ENCODE measurements at regions not wholly inside any gene's neighbourhood (a gene's known extent, or its start where the extent isn't known, plus 50 kb on each side); places are given as distances from the start of the nearest gene placed in this dataset.

DNA sequence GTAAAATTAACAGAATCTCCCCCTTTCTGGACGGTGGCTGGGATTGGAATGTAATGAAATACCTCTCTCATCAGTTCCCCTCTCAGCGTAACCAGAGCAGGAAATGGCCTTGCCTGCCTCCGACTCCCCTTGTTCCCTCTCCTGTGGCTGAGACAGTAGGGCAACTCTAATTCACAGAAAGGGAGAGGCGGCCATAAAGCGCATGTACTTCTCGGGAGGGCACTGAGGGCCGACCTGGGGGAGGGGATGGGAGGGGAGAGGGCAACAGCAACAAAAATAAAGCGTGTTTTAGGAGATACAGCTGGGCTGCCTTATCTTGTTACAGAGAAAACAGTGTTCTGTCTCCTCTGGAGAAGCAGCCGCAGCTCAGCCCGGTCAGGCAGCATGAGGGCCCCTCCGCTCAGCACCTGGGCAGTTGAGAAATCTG lies 783.3 kb upstream of the ARRDC4 start:
- Histone ChIP-seq H3K9me3 (ENCODE audit: low read depth) (no peaks in the 10 kb centered on the region), H3K4me3 (no peak overlapping the region), H3K36me3 (no peaks in the 10 kb centered on the region), H3K27me3 (no peaks in the 10 kb centered on the region), H3K4me1 (ENCODE audit: low read depth) (peaks cover 14% of the 10 kb centered on the region), H3K27ac (peak overlapping the region; percentile 67)
- TF ChIP-seq, protein P1, sequence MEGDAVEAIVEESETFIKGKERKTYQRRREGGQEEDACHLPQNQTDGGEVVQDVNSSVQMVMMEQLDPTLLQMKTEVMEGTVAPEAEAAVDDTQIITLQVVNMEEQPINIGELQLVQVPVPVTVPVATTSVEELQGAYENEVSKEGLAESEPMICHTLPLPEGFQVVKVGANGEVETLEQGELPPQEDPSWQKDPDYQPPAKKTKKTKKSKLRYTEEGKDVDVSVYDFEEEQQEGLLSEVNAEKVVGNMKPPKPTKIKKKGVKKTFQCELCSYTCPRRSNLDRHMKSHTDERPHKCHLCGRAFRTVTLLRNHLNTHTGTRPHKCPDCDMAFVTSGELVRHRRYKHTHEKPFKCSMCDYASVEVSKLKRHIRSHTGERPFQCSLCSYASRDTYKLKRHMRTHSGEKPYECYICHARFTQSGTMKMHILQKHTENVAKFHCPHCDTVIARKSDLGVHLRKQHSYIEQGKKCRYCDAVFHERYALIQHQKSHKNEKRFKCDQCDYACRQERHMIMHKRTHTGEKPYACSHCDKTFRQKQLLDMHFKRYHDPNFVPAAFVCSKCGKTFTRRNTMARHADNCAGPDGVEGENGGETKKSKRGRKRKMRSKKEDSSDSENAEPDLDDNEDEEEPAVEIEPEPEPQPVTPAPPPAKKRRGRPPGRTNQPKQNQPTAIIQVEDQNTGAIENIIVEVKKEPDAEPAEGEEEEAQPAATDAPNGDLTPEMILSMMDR (IDR thresholded peaks at IDR 0.05; ENCODE audit: low read depth, low read length): no peak
- peak in 1 of 2 donors; percentile 42 for DNase-seq (ENCODE audit: low read depth in 1 of 2, low spot score in 1 of 2)

DNA sequence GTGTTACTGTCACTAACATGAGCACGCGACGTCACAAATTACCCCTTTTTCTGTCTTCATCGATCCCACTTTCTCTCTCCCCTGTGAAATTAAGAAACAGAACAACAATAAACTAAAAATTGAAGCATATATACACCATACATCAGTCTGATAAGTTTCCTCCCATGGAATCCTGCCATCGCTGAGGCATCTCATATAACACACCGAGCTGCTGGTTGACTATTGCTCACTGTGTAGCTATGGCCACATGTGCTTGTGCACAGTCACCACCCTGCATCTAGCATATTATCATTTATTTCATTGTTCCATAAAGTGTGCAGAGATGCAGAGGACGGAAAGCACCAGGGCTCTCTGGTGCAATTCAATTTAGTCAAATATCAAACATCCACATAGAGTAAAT lies 777.9 kb upstream of the ARRDC4 start:
- H3K9me3 ChIP-seq (ENCODE audit: low read depth): no peaks in the 10 kb centered on the region
- DNase-seq (ENCODE audit: low read depth in 1 of 2, low spot score in 1 of 2): no peak
- TF ChIP-seq, protein P1 (IDR thresholded peaks at IDR 0.05; ENCODE audit: low read depth, low read length): no peak
- no peaks in the 10 kb centered on the region for H3K4me1 ChIP-seq (ENCODE audit: low read depth)
- H3K4me3 ChIP-seq: no peak overlapping the region
- H3K27ac ChIP-seq: no peak overlapping the region
- no peaks in the 10 kb centered on the region for H3K27me3 ChIP-seq
- no peaks in the 10 kb centered on the region for H3K36me3 ChIP-seq

DNA sequence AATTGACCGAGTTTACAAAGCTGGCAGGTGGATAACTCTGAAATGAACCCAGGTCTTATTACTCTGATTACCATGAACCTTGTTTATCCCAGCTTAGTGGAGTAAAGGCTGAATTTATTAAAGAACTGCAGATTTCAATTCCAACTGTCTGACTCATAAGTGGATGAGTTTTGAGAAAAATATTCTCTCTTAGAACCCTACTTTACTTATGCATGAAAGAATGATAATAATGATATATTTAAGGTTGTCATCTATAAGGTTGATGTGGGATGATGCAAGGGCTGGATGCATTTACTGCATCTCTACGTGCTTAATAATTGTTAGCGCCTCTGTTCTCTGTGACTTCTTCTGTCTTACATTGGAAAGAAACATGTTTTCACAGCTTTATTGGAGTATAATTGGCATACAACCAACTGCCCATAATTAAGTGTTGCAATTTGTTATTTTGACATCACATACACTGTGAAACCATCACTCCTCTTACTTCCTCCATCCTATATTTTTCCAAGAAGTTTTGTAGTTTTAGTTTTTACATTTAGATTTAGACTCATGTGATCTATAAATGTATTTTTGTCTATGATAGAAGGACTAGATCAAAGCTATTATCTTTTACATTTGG lies 771.2 kb upstream of the ARRDC4 start:
- H3K4me1 ChIP-seq (ENCODE audit: low read depth): no peaks in the 10 kb centered on the region
- H3K27ac ChIP-seq: no peak overlapping the region
- H3K27me3 ChIP-seq: no peaks in the 10 kb centered on the region
- no peak for DNase-seq (ENCODE audit: low read depth in 1 of 2, low spot score in 1 of 2)
- no peak overlapping the region for H3K4me3 ChIP-seq
- no peaks in the 10 kb centered on the region for H3K36me3 ChIP-seq
- TF ChIP-seq, protein P1 (IDR thresholded peaks at IDR 0.05; ENCODE audit: low read depth, low read length): no peak
- H3K9me3 ChIP-seq (ENCODE audit: low read depth): no peaks in the 10 kb centered on the region

DNA sequence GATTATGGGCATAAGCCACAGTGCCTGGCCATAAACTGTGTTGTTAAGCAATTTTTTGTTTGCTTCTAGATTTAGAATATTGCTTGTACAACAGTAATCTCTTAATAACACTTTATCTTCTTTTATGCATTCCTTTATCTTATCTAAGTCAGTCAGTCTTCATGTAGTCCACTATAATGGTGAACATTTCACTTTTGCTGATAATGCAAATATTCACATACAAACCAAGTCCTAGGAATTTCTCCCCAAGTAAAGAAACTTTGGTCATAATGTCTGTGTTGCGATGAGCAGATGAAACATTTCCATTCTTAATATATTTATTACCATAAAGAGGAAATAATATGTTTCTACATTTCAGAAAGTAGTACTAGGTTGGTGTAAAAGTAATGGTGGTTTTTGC lies 765.8 kb upstream of the ARRDC4 start:
- TF ChIP-seq, protein P1 (IDR thresholded peaks at IDR 0.05; ENCODE audit: low read depth, low read length): no peak
- Histone ChIP-seq H3K27ac (no peak overlapping the region), H3K4me1 (ENCODE audit: low read depth) (peaks cover 3% of the 10 kb centered on the region), H3K9me3 (ENCODE audit: low read depth) (no peaks in the 10 kb centered on the region), H3K27me3 (no peaks in the 10 kb centered on the region), H3K4me3 (no peak overlapping the region), H3K36me3 (no peaks in the 10 kb centered on the region)
- no peak for DNase-seq (ENCODE audit: low read depth in 1 of 2, low spot score in 1 of 2)

DNA sequence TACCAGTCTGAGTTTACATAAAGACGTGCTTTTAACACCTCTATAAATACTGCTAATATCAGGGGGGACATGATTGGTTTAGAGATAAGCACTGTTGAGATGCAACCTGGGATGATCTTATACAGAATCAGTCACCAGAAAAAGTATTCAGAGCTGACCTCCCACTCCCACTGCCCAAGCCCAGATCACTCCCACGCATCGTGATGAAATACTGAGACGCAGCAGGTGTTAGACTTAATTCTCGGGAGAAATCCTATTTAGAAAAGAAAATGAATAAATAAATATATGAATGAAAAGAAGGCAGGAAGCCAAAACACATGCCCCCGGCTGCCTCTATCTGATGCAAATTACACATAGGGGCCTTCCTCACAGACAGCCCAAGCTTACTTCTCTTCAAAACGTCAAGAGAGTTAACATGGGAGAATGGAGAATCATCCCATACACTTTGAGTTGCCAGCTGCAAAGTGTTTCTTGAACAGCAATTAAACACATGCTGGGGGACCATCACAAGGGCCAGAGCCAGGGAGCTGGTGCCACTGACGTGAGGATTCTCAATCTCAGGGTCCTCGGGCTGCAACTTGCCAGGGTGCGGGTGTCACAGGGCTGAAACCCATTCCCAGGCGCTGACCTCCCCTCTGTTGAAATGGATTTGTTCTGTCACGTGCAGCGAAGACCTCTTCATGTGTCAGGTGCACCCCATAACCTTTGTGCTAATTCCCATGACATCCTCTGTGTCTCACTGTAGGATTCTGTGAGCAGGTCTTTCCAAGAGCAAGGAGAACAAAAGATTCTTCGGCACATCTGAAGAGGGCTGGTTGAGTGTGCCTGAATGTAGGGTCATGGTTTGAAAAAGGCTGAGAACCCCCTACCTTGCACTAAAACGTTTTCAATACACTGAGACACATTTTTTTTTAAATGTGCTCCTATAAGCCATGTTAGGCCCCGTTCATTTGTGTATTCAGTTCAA lies 764.2 kb upstream of the ARRDC4 start:
- DNase-seq (ENCODE audit: low read depth in 1 of 2, low spot score in 1 of 2): no peak
- H3K36me3 ChIP-seq: no peaks in the 10 kb centered on the region
- H3K27me3 ChIP-seq: no peaks in the 10 kb centered on the region
- H3K4me1 ChIP-seq (ENCODE audit: low read depth): peaks cover 3% of the 10 kb centered on the region
- no peaks in the 10 kb centered on the region for H3K9me3 ChIP-seq (ENCODE audit: low read depth)
- no peak overlapping the region for H3K27ac ChIP-seq
- TF ChIP-seq, protein P1 (IDR thresholded peaks at IDR 0.05; ENCODE audit: low read depth, low read length): no peak
- no peak overlapping the region for H3K4me3 ChIP-seq
